ENCODE measurements at regions not wholly inside any gene's neighbourhood (a gene's known extent, or its start where the extent isn't known, plus 50 kb on each side); places are given as distances from the start of the nearest gene placed in this dataset.
A peak's percentile ranks its signal among the peaks of the same experiment; 100 is the strongest.

- Histone ChIP-seq H3K27ac (ENCODE audit: low read depth, low read length) (no peak overlapping the region), H2BK20ac (ENCODE audit: low read length) (no peak overlapping the region), H2BK15ac (ENCODE audit: low read length) (no peak overlapping the region), H3K79me2 (ENCODE audit: control insufficient read depth in 1 of 2, insufficient read depth in 2 of 2, low read length in 2 of 2) (no peaks in the 10 kb centered on the region), H3K18ac (ENCODE audit: extremely low read depth, low read length) (no peak overlapping the region), H3K9ac (replicated peaks in 1 of 4; ENCODE audit: extremely low read depth in 1 of 4, low read depth in 3 of 4, low read length in 3 of 4) (no peak overlapping the region), H2BK5ac (ENCODE audit: low read depth, low read length) (no peak overlapping the region), H3K4me2 (ENCODE audit: insufficient read depth in 1 of 2, low read depth in 2 of 2, low read length in 2 of 2) (no peak overlapping the region), H3K27me3 (replicated peaks in 1 of 4; ENCODE audit: control insufficient read depth in 3 of 4, extremely low read depth in 1 of 4, insufficient read depth in 3 of 4, low read length in 3 of 4) (no peaks in the 10 kb centered on the region), H3K4ac (replicated peaks; ENCODE audit: insufficient read length, low read depth, low read length) (no peak overlapping the region), H3K36me3 (ENCODE audit: control insufficient read depth in 2 of 4, insufficient read depth in 4 of 4, low read length in 3 of 4) (peaks cover 0 to 3% (median 0%) of the 10 kb centered on the region in 4 experiments; a peak in 2 of 8 replicates), H3K23me2 (ENCODE audit: low read depth, low read length) (no peaks in the 10 kb centered on the region), H3K79me1 (ENCODE audit: low read depth, low read length) (no peaks in the 10 kb centered on the region), H4K91ac (replicated peaks; ENCODE audit: insufficient read length, low read length) (no peak overlapping the region), H3K4me1 (replicated peaks in 1 of 4; ENCODE audit: control insufficient read depth in 3 of 4, insufficient read depth in 4 of 4, low read length in 3 of 4) (no peaks in the 10 kb centered on the region; a peak in 1 of 7 replicates), H3K4me3 (ENCODE audit: extremely low read depth in 1 of 4, insufficient read depth in 2 of 4, low read depth in 3 of 4, low read length in 4 of 4) (no peak overlapping the region; a peak in 1 of 8 replicates), H4K5ac (ENCODE audit: insufficient read length, low read depth, low read length) (no peak overlapping the region), H4K8ac (ENCODE audit: extremely low read depth, insufficient read depth, low read length) (no peak overlapping the region), H2BK12ac (ENCODE audit: low read depth, low read length) (no peak overlapping the region), H2BK120ac (replicated peaks; ENCODE audit: low read depth, low read length) (no peak overlapping the region), H2AK5ac (ENCODE audit: low read depth, low read length) (no peak overlapping the region), H3K23ac (ENCODE audit: insufficient read length) (no peak overlapping the region), H2AFZ (ENCODE audit: low read length) (no peak overlapping the region), H3K9me3 (ENCODE audit: insufficient read depth in 2 of 2, low read depth in 1 of 2, low read length in 1 of 2) (peaks cover 4 to 5% of the 10 kb centered on the region in 2 experiments; a peak in 3 of 4 replicates), H3K56ac (replicated peaks; ENCODE audit: insufficient read length, low read depth, low read length) (no peak overlapping the region), H4K20me1 (replicated peaks in 1 of 2; ENCODE audit: control insufficient read depth in 1 of 2, insufficient read depth in 2 of 2, low read length in 2 of 2) (no peaks in the 10 kb centered on the region), H3K14ac (ENCODE audit: insufficient read length) (no peak overlapping the region)
- FAIRE-seq = no peak
- no peak for DNase-seq (ENCODE audit: low read depth in 1 of 2, low spot score in 2 of 2)
- CTCF ChIA-PET (ENCODE audit: partially characterized antibody) = interaction anchor here (1.2 to 1.4 kb wide), 3 partner anchors 14 to 115 kb away, joined by 3 to 4 read pairs (median 3); no protein-coding TSS in a partner anchor
- TF ChIP-seq SUZ12 (IDR thresholded peaks at IDR 0.05; ENCODE audit: low read length) = no peak
- no peak for TF ChIP-seq SRF (IDR thresholded peaks at IDR 0.05; ENCODE audit: low read depth, low read length)
- no peak for TF ChIP-seq EGR1 (IDR thresholded peaks at IDR 0.05; ENCODE audit: borderline replicate concordance, low read depth, low read length)
- TF ChIP-seq BACH1 (IDR thresholded peaks at IDR 0.05; ENCODE audit: low read length) = 0 out of 2 replicates have a peak, but pooled peaks have one; percentile 37
- WGBS, 2 experiments (ENCODE audit: extremely low coverage in 1 of 2, insufficient coverage in 1 of 2, insufficient read length in 1 of 2, insufficient replicate concordance in 2 of 2, low coverage in 1 of 2, low lambda C conversion rate in 2 of 2, missing lambda C conversion rate in 1 of 2) = 95% methylated on average over 1 of the region's 1 CpG; no CpG with 5 or more reads in 1 of the 2 experiments
- POLR2A ChIA-PET (ENCODE audit: partially characterized antibody) = interaction anchor here (1.6 kb wide), 1 partner anchor 13 kb away, joined by 3 read pairs; no protein-coding TSS in a partner anchor
These were observed 79.5 kb upstream of the DSEL start for GRCh38 chr18:67596003-67596402.
